ENCODE measurements at regions not wholly inside any gene's neighbourhood (a gene's known extent, or its start where the extent isn't known, plus 50 kb on each side); places are given as distances from the start of the nearest gene placed in this dataset.
A peak's percentile ranks its signal among the peaks of the same experiment; 100 is the strongest.
"Not testable (repeated sequence)": the region's sequence is repeated elsewhere in the genome, so short reads cannot be mapped to it uniquely, and the experiment has no call there.

GRCh38 chr9:85142496-85142911 is 473.0 kb downstream of the NTRK2 start:
- peak; percentile 1 for DNase-seq

GRCh38 chr9:85137696-85138095 is 468.2 kb downstream of the NTRK2 start:
- no peak for DNase-seq

GRCh38 chr9:85136987-85137386 is 467.5 kb downstream of the NTRK2 start:
- no peak for DNase-seq

GRCh38 chr9:85136507-85136906 is 467.0 kb downstream of the NTRK2 start:
- DNase-seq: no peak

GRCh38 chr9:85130764-85131163 is 461.2 kb downstream of the NTRK2 start:
- DNase-seq: no peak

GRCh38 chr9:85130260-85130659 is 460.7 kb downstream of the NTRK2 start:
- no peak for DNase-seq

GRCh38 chr9:85129514-85129913 is 460.0 kb downstream of the NTRK2 start:
- no peak for DNase-seq

GRCh38 chr9:85118990-85119755 is 449.6 kb downstream of the NTRK2 start:
- peak; percentile 34 for DNase-seq

GRCh38 chr9:85117831-85118230 is 448.3 kb downstream of the NTRK2 start:
- DNase-seq: no peak

- peak; percentile 8 for DNase-seq
These were observed 445.9 kb downstream of the NTRK2 start for GRCh38 chr9:85115473-85115872.

- peak; percentile 10 for DNase-seq
These were observed 445.3 kb downstream of the NTRK2 start for GRCh38 chr9:85114799-85115198.

GRCh38 chr9:85112933-85113418 is 443.4 kb downstream of the NTRK2 start:
- DNase-seq: no peak

- DNase-seq: no peak
These were observed 442.9 kb downstream of the NTRK2 start for GRCh38 chr9:85112391-85112790.

GRCh38 chr9:85108746-85109145 is 439.2 kb downstream of the NTRK2 start:
- no peak for DNase-seq

- no peak for DNase-seq
These were observed 438.7 kb downstream of the NTRK2 start for GRCh38 chr9:85108229-85108628.

- DNase-seq: no peak
These were observed 419.9 kb downstream of the NTRK2 start for GRCh38 chr9:85089188-85089969.

- no peak for DNase-seq
These were observed 412.4 kb downstream of the NTRK2 start for GRCh38 chr9:85081963-85082362.

- no peak for DNase-seq
These were observed 409.8 kb downstream of the NTRK2 start for GRCh38 chr9:85079349-85079748.

- DNase-seq: no peak
These were observed 408.4 kb downstream of the NTRK2 start for GRCh38 chr9:85077944-85078343.

- not testable (repeated sequence) for DNase-seq
These were observed 407.6 kb downstream of the NTRK2 start for GRCh38 chr9:85077146-85077545.
